ENCODE measurements at regions not wholly inside any gene's neighbourhood (a gene's known extent, or its start where the extent isn't known, plus 50 kb on each side); places are given as distances from the start of the nearest gene placed in this dataset.

GRCh38 chr12:124094188-124094587, 121.2 kb downstream of the ZNF664 start:
- TF ChIP-seq ZFX (IDR thresholded peaks at IDR 0.05) (no peak), CTCF (conservative IDR thresholded peaks at IDR 0.05) (no peak)
